ENCODE measurements at regions not wholly inside any gene's neighbourhood (a gene's known extent, or its start where the extent isn't known, plus 50 kb on each side); places are given as distances from the start of the nearest gene placed in this dataset.

DNA sequence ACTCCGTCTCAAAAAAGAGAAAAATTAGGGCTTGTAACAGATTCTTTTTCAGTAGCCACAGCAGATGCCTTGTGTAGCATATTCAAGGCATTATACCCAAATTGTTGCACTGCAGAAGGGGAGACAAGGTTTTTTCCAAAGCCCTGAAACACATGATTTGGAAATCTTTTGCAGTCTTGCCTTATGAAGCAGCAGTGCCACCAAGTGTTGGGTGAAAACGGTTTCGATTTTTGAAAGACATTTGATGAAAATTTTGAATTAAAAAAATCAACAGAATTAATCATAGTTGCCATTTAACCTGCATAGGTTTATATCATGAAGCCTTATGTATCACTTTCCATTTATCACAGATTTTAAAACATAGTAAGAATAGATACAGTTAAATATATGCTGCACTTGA lies 479.5 kb downstream of the TAF11L14 start:
- no peak overlapping the region for H3K27ac ChIP-seq
- no peak overlapping the region for H3K4me3 ChIP-seq
- H3K4me1 ChIP-seq (ENCODE audit: low read depth): no peaks in the 10 kb centered on the region
- TF ChIP-seq, protein P1, sequence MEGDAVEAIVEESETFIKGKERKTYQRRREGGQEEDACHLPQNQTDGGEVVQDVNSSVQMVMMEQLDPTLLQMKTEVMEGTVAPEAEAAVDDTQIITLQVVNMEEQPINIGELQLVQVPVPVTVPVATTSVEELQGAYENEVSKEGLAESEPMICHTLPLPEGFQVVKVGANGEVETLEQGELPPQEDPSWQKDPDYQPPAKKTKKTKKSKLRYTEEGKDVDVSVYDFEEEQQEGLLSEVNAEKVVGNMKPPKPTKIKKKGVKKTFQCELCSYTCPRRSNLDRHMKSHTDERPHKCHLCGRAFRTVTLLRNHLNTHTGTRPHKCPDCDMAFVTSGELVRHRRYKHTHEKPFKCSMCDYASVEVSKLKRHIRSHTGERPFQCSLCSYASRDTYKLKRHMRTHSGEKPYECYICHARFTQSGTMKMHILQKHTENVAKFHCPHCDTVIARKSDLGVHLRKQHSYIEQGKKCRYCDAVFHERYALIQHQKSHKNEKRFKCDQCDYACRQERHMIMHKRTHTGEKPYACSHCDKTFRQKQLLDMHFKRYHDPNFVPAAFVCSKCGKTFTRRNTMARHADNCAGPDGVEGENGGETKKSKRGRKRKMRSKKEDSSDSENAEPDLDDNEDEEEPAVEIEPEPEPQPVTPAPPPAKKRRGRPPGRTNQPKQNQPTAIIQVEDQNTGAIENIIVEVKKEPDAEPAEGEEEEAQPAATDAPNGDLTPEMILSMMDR (IDR thresholded peaks at IDR 0.05; ENCODE audit: low read depth, low read length): no peak
- H3K9me3 ChIP-seq (ENCODE audit: low read depth): no peaks in the 10 kb centered on the region
- DNase-seq (ENCODE audit: low read depth in 1 of 2, low spot score in 1 of 2): peak in 1 of 2 donors; percentile 0
- H3K36me3 ChIP-seq: no peaks in the 10 kb centered on the region
- no peaks in the 10 kb centered on the region for H3K27me3 ChIP-seq

DNA sequence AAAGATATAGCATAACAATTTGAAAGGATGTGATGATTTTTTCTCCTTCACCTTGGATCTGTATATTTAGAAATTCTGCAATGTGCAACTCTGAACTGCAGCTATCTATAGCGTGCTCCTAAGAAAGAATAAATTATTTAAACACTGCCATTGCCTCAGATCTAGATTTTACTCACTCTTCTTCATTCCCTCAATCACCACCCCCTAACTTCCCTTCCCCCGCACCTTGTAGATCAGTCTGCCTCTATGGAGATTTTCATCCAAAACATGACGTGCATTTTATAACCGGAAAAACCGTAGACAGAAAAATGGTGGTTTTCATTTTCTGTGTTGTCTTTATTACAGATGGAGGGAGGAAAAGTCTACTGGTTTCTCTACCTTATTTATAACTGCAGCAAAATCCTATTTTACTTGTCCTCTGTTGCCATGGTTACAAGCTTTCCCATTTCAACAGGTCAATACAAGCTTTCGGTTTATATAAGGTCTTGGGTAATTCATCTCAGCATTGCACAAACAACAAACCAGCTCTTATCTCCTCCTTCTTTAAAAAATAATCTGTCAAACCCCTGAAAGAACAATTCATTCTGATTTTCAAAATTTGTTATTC lies 480.0 kb downstream of the TAF11L14 start:
- Histone ChIP-seq H3K27ac (no peak overlapping the region), H3K4me1 (ENCODE audit: low read depth) (no peaks in the 10 kb centered on the region), H3K36me3 (no peaks in the 10 kb centered on the region), H3K9me3 (ENCODE audit: low read depth) (no peaks in the 10 kb centered on the region), H3K27me3 (no peaks in the 10 kb centered on the region), H3K4me3 (no peak overlapping the region)
- no peak for DNase-seq (ENCODE audit: low read depth in 1 of 2, low spot score in 1 of 2)
- TF ChIP-seq, protein P1 (IDR thresholded peaks at IDR 0.05; ENCODE audit: low read depth, low read length): no peak

DNA sequence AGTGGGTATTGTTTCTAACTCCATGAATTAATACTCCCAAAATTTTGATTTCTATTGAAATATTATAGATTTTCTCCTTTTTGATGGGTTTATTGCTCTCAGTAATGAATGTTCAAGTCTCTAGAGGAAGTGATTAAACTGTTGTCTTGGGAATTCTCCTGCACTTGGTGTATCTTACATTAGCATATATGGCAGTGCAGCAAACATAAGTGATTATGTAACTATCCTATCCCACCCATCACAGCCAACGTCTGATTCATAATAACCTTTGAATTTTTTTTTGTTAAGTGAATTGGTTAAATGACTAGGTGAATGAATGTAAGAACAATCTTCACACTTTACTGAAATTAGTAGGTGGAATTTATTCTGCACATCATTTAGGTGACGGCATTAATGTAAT lies 483.7 kb downstream of the TAF11L14 start:
- no peaks in the 10 kb centered on the region for H3K4me1 ChIP-seq (ENCODE audit: low read depth)
- no peak for DNase-seq (ENCODE audit: low read depth in 1 of 2, low spot score in 1 of 2)
- H3K9me3 ChIP-seq (ENCODE audit: low read depth): no peaks in the 10 kb centered on the region
- no peaks in the 10 kb centered on the region for H3K36me3 ChIP-seq
- no peak overlapping the region for H3K4me3 ChIP-seq
- H3K27ac ChIP-seq: no peak overlapping the region
- TF ChIP-seq, protein P1 (IDR thresholded peaks at IDR 0.05; ENCODE audit: low read depth, low read length): no peak
- H3K27me3 ChIP-seq: no peaks in the 10 kb centered on the region

DNA sequence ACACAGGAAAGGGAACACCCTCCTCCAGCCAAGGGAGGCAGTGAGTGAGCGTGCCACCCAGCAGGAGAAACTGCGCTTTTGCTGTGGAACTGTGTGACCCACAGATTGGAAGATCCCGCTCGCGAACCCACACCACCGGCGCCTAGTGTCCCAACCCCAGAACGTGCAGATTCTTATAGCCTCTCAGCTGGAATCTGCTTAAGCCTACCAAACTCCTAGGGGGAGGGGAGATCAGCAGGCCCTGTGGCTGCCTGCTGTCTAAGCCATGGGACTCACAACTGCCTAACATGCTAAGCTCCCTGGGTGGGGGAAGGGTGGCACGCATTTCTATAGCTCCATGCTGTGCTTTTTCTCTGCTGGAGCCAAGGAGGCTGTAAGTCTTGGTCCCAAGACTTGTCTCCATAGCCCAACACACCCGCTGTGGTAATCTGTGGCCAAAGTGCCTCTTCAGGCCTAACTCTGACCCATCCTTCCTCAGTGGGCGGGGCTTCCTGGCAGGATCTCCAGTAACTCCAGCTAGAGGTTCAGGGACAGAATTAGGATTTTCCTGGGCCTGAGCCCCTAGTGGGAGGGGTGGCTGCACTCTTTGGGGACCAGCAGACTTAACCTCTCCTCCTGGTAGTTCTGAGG lies 485.0 kb downstream of the TAF11L14 start:
- Histone ChIP-seq H3K27me3 (no peaks in the 10 kb centered on the region), H3K4me1 (ENCODE audit: low read depth) (no peaks in the 10 kb centered on the region), H3K36me3 (no peaks in the 10 kb centered on the region), H3K4me3 (no peak overlapping the region), H3K27ac (no peak overlapping the region), H3K9me3 (ENCODE audit: low read depth) (no peaks in the 10 kb centered on the region)
- DNase-seq (ENCODE audit: low read depth in 1 of 2, low spot score in 1 of 2): no peak
- TF ChIP-seq, protein P1 (IDR thresholded peaks at IDR 0.05; ENCODE audit: low read depth, low read length): no peak

DNA sequence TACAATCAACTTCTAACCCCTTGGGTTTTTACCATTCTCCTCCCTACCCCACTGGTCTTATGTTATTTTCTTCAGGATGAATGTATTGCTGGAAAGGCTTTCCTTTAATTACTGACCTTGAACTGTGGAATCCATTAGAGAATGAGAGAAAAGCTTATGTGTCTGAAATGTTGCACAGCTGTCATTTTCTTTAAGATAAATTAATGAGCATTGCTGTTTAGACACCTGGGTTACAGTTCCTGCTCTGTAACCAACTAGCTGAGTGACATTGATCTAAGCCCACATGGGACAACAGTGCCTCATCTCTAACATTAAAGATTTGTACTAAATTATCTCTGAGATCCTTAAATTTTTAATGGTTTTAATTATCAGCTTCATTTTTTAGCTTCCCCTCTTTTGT lies 507.0 kb downstream of the TAF11L14 start:
- no peaks in the 10 kb centered on the region for H3K36me3 ChIP-seq
- no peak overlapping the region for H3K4me3 ChIP-seq
- TF ChIP-seq, protein P1 (IDR thresholded peaks at IDR 0.05; ENCODE audit: low read depth, low read length): no peak
- H3K4me1 ChIP-seq (ENCODE audit: low read depth): no peaks in the 10 kb centered on the region
- DNase-seq (ENCODE audit: low read depth in 1 of 2, low spot score in 1 of 2): no peak
- no peaks in the 10 kb centered on the region for H3K9me3 ChIP-seq (ENCODE audit: low read depth)
- H3K27ac ChIP-seq: no peak overlapping the region
- H3K27me3 ChIP-seq: no peaks in the 10 kb centered on the region

Measured in cardiac muscle cell (in vitro differentiated cells and primary cell).